ENCODE measurements at regions not wholly inside any gene's neighbourhood (a gene's known extent, or its start where the extent isn't known, plus 50 kb on each side); places are given as distances from the start of the nearest gene placed in this dataset.

GRCh38 chr7:116120839-116121238 is 89.5 kb upstream of the TES start:
- TF ChIP-seq EZH2 (IDR thresholded peaks at IDR 0.05; ENCODE audit: borderline replicate concordance, insufficient read depth, low read length, poor library complexity, severe bottlenecking) (no peak), RAD21 (conservative IDR thresholded peaks at IDR 0.05) (no peak), SMC3 (conservative IDR thresholded peaks at IDR 0.05; ENCODE audit: poor library complexity) (no peak), POLR2AphosphoS5 (IDR thresholded peaks at IDR 0.05) (no peak), EP300 (conservative IDR thresholded peaks at IDR 0.05; ENCODE audit: poor library complexity, severe bottlenecking) (no peak), REST (IDR thresholded peaks at IDR 0.05; ENCODE audit: borderline replicate concordance) (no peak), CTCF (IDR thresholded peaks at IDR 0.05; ENCODE audit: poor library complexity, severe bottlenecking) (no peak), MXI1 (conservative IDR thresholded peaks at IDR 0.05; ENCODE audit: poor library complexity, severe bottlenecking) (no peak), TAF1 (IDR thresholded peaks at IDR 0.05; ENCODE audit: low read depth) (no peak)
- Histone ChIP-seq H3K9me2 (ENCODE audit: insufficient read depth, low read length) (no peaks in the 10 kb centered on the region), H3K27ac (ENCODE audit: low read length) (no peak overlapping the region), H3K36me3 (ENCODE audit: insufficient read depth, low read length) (no peaks in the 10 kb centered on the region), H3K4me3 (ENCODE audit: low read length) (no peak overlapping the region), H3K4me2 (ENCODE audit: low read length) (no peak overlapping the region), H3F3A (ENCODE audit: insufficient read depth, low read length, poor library complexity, severe bottlenecking) (no peaks in the 10 kb centered on the region), H3K9ac (ENCODE audit: low read length) (no peak overlapping the region), H2AFZ (ENCODE audit: low read depth, low read length) (no peak overlapping the region), H4K20me1 (ENCODE audit: insufficient read depth) (no peaks in the 10 kb centered on the region), H3K27me3 (ENCODE audit: insufficient read depth, low read depth, low read length) (no peaks in the 10 kb centered on the region), H3K9me3 (ENCODE audit: low read length) (no peaks in the 10 kb centered on the region), H3K79me2 (replicated peaks; ENCODE audit: insufficient read depth, low read length) (no peaks in the 10 kb centered on the region)

DNA sequence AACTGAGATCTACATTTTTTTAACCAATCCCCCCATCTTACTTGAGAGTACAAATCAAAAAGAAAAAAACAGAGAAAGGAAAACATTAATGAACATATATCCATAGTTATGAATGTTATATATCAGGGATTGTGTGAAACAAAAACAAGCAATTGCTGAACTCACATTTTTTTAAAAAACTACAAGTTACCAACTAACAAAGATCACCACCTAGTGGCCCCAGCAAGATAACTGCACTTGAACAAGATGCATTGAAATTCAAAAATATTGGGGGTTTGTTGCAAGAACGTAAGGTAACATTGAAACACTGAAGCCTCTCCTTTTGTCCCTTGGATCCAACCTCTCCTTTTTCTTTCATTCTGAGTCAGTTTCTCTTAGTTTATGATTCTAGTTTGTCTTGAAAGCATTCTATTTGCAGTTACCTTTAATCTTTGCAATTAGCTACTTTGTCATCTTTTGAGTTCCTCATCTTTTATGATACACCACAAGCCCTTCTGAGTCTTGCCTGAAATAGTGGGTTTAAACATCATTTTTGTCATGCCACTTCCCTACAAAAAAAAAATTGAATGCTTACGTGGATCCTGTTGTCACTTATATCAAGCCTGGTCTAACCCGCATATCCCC is 87.3 kb upstream of the TES start:
- H2AFZ ChIP-seq (ENCODE audit: low read depth, low read length), result no peak overlapping the region
- no peak overlapping the region for H3K27ac ChIP-seq (ENCODE audit: low read length)
- no peaks in the 10 kb centered on the region for H3K9me3 ChIP-seq (ENCODE audit: low read length)
- no peaks in the 10 kb centered on the region for H3K36me3 ChIP-seq (ENCODE audit: insufficient read depth, low read length)
- no peaks in the 10 kb centered on the region for H3F3A ChIP-seq (ENCODE audit: insufficient read depth, low read length, poor library complexity, severe bottlenecking)
- no peak overlapping the region for H3K4me3 ChIP-seq (ENCODE audit: low read length)
- no peak overlapping the region for H3K9ac ChIP-seq (ENCODE audit: low read length)
- TF ChIP-seq POLR2AphosphoS5 (IDR thresholded peaks at IDR 0.05) (no peak), CTCF (IDR thresholded peaks at IDR 0.05; ENCODE audit: poor library complexity, severe bottlenecking) (peak; percentile 79), RAD21 (conservative IDR thresholded peaks at IDR 0.05) (peak; percentile 76), SMC3 (conservative IDR thresholded peaks at IDR 0.05; ENCODE audit: poor library complexity) (peak; percentile 74)
- no peaks in the 10 kb centered on the region for H3K27me3 ChIP-seq (ENCODE audit: insufficient read depth, low read depth, low read length)
- H3K9me2 ChIP-seq (ENCODE audit: insufficient read depth, low read length), result no peaks in the 10 kb centered on the region
- H3K79me2 ChIP-seq (replicated peaks; ENCODE audit: insufficient read depth, low read length), result no peaks in the 10 kb centered on the region
- H4K20me1 ChIP-seq (ENCODE audit: insufficient read depth), result no peaks in the 10 kb centered on the region
- no peak overlapping the region for H3K4me2 ChIP-seq (ENCODE audit: low read length)
